ENCODE measurements at regions not wholly inside any gene's neighbourhood (a gene's known extent, or its start where the extent isn't known, plus 50 kb on each side); places are given as distances from the start of the nearest gene placed in this dataset.

GRCh38 chr3:34305266-34305665, 506.8 kb downstream of the PDCD6IP start:
- TF ChIP-seq POLR2A (IDR thresholded peaks at IDR 0.05; ENCODE audit: low read length) (no peak), GATA1 (IDR thresholded peaks at IDR 0.05; ENCODE audit: low read depth, low read length) (no peak)
- no peak for DNase-seq

GRCh38 chr3:34312684-34313083, 514.3 kb downstream of the PDCD6IP start:
- DNase-seq = no peak
- no peak for TF ChIP-seq GATA1 (IDR thresholded peaks at IDR 0.05; ENCODE audit: low read depth, low read length)
- TF ChIP-seq POLR2A (IDR thresholded peaks at IDR 0.05; ENCODE audit: low read length) = no peak

GRCh38 chr3:34319881-34320280, 521.5 kb downstream of the PDCD6IP start:
- no peak for TF ChIP-seq POLR2A (IDR thresholded peaks at IDR 0.05; ENCODE audit: low read length)

GRCh38 chr3:34323517-34323916, 525.1 kb downstream of the PDCD6IP start:
- DNase-seq = no peak
- TF ChIP-seq POLR2A (IDR thresholded peaks at IDR 0.05; ENCODE audit: low read length) = no peak
- TF ChIP-seq GATA1 (IDR thresholded peaks at IDR 0.05; ENCODE audit: low read depth, low read length) = no peak

More at GRCh38 chr3:34319881-34320280, 521.5 kb downstream of the PDCD6IP start:
- DNase-seq = no peak

GRCh38 chr3:34346656-34347055, 548.2 kb downstream of the PDCD6IP start:
- TF ChIP-seq POLR2A (IDR thresholded peaks at IDR 0.05; ENCODE audit: low read length) = no peak
- no peak for TF ChIP-seq GATA1 (IDR thresholded peaks at IDR 0.05; ENCODE audit: low read depth, low read length)
- DNase-seq = no peak

- TF ChIP-seq POLR2A (IDR thresholded peaks at IDR 0.05; ENCODE audit: low read length) = no peak
- TF ChIP-seq GATA1 (IDR thresholded peaks at IDR 0.05; ENCODE audit: low read depth, low read length) = no peak
- no peak for DNase-seq
Measured at GRCh38 chr3:34351882-34352777, 553.7 kb downstream of the PDCD6IP start.

- DNase-seq = no peak
- no peak for TF ChIP-seq GATA1 (IDR thresholded peaks at IDR 0.05; ENCODE audit: low read depth, low read length)
- TF ChIP-seq POLR2A (IDR thresholded peaks at IDR 0.05; ENCODE audit: low read length) = no peak
Measured at GRCh38 chr3:34352778-34353331, 554.4 kb downstream of the PDCD6IP start.

GRCh38 chr3:34357461-34357860, 559.0 kb downstream of the PDCD6IP start:
- DNase-seq = no peak
- no peak for TF ChIP-seq POLR2A (IDR thresholded peaks at IDR 0.05; ENCODE audit: low read length)
- TF ChIP-seq GATA1 (IDR thresholded peaks at IDR 0.05; ENCODE audit: low read depth, low read length) = no peak

GRCh38 chr3:34359064-34359463, 560.6 kb downstream of the PDCD6IP start:
- no peak for DNase-seq
- TF ChIP-seq GATA1 (IDR thresholded peaks at IDR 0.05; ENCODE audit: low read depth, low read length) = no peak
- no peak for TF ChIP-seq POLR2A (IDR thresholded peaks at IDR 0.05; ENCODE audit: low read length)

- no peak for TF ChIP-seq GATA1 (IDR thresholded peaks at IDR 0.05; ENCODE audit: low read depth, low read length)
- TF ChIP-seq POLR2A (IDR thresholded peaks at IDR 0.05; ENCODE audit: low read length) = no peak
- DNase-seq = no peak
Measured at GRCh38 chr3:34360713-34361112, 562.3 kb downstream of the PDCD6IP start.

GRCh38 chr3:34361921-34362320, 563.5 kb downstream of the PDCD6IP start:
- DNase-seq = no peak
- no peak for TF ChIP-seq GATA1 (IDR thresholded peaks at IDR 0.05; ENCODE audit: low read depth, low read length)

GRCh38 chr3:34362910-34363309, 564.5 kb downstream of the PDCD6IP start:
- DNase-seq = no peak
- TF ChIP-seq POLR2A (IDR thresholded peaks at IDR 0.05; ENCODE audit: low read length) (no peak), GATA1 (IDR thresholded peaks at IDR 0.05; ENCODE audit: low read depth, low read length) (no peak)

- TF ChIP-seq POLR2A (IDR thresholded peaks at IDR 0.05; ENCODE audit: low read length) (no peak), GATA1 (IDR thresholded peaks at IDR 0.05; ENCODE audit: low read depth, low read length) (no peak)
- no peak for DNase-seq
Measured at GRCh38 chr3:34363881-34364280, 565.5 kb downstream of the PDCD6IP start.

GRCh38 chr3:34364335-34364734, 565.9 kb downstream of the PDCD6IP start:
- no peak for DNase-seq
- no peak for TF ChIP-seq POLR2A (IDR thresholded peaks at IDR 0.05; ENCODE audit: low read length)
- TF ChIP-seq GATA1 (IDR thresholded peaks at IDR 0.05; ENCODE audit: low read depth, low read length) = no peak

GRCh38 chr3:34365231-34365630, 566.8 kb downstream of the PDCD6IP start:
- TF ChIP-seq POLR2A (IDR thresholded peaks at IDR 0.05; ENCODE audit: low read length) = no peak
- TF ChIP-seq GATA1 (IDR thresholded peaks at IDR 0.05; ENCODE audit: low read depth, low read length) = no peak
- no peak for DNase-seq
